RCC 7860 (cell line): ENCODE measurements at regions not wholly inside any gene's neighbourhood (a gene's known extent, or its start where the extent isn't known, plus 50 kb on each side); places are given as distances from the start of the nearest gene placed in this dataset.
"Not testable (repeated sequence)": the region's sequence is repeated elsewhere in the genome, so short reads cannot be mapped to it uniquely, and the experiment has no call there.

Experiments used
- DNase-seq: peaks from one replicate; pipeline ENCODE4 v3.0.0-alpha.2; 2015; ENCODE audit warnings: low spot score
- FAIRE-seq: peaks from 2 replicates; lab custom pipeline; 2012; peaks lifted over from hg19 to GRCh38; lab: Jason Lieb, UNC

DNA sequence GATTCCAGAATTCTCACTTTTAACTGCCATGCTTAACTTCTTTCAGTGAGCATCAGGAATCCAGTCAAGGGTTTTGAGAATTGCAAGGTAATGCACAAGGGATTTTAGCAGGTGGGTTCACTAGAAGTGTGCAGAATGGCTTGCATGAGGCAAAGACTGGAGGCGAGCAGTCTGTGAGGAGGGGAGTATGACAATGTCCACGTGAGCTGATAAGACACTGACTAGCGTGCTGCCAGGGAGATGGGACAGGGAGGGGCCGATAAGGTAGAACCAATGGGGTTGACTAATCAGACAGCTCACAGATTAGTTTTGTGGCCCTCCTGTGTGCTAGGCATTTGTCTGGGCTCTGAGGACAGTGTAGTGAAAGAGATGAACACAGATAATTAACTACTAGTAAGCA lies 102.0 kb upstream of the DAZL start:
- FAIRE-seq (no peak), DNase-seq (no peak)

DNA sequence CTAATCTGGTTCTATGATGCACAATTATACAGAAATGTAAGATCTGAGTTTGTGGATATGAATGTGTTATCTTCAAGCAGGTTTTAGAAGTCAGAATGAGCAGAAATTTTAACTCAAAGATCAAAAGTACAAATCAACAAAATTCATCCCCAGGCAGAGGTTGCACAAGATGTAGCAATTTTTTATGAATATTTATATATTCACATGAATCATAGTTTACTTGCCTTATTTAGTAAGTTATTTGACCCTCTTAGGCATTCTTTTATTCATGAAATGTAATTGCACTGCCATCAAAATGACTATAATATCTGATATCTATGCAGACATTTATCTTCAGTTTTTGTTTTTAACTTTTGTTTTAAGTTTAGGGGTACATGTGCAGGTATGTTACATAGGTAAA lies 103.1 kb upstream of the DAZL start:
- DNase-seq (no peak), FAIRE-seq (no peak)

DNA sequence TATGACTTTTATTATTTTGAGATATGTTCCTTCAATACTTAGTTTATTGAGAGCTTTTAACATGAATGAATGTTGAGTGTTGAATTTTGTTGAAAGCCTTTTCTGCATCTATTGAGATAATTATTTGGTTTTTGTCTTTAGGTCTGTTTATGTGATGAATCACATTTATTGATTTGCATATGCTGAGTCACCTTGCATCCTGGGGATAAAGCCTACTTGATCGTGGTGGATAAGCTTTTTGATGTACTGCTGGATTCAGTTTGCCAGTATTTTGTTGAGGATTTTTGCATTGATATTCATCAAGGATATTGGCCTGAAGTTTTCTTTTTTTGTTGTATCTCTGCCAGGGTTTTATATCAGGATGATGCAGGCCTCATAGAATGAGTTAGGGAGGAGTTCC lies 106.5 kb upstream of the DAZL start:
- not testable (repeated sequence) for FAIRE-seq, DNase-seq

DNA sequence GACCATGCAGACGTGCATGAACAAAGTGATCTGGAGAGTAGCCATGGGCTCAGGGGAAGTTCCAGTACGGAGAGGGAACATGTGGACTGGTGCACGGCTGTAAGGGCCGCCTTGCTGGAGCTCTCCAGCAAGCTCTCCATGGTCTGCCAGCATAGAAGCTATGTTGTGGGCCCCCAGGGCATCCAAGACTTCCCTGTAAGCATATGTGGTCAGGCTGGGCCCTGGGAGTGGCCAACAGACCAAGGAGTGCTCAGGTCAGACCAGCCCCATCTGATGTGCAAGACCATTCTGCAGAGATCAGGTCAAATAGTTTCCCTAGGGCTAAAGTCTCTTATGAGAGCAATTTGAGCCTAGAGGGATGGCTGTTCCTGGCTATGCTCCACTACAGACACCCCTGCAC lies 110.1 kb upstream of the DAZL start:
- DNase-seq = no peak
- no peak for FAIRE-seq

DNA sequence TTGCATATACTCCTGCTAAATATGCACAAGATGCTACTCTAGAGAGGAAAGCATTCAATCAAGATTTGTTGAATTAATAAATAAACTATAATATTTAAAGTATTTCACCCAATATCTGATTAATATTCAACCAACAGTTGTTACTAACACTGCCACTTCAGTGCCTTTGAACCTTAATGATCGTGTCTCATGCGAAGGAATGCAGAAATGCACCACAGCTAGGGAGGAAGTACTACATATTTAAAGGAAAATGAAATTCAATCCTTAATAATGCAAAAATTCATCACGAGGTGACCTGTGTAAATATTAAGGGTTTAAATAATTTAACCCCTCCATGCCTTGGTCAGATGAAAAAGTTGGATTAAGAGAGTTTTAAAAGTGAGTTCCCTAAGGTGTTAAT lies 114.2 kb upstream of the DAZL start:
- DNase-seq (no peak), FAIRE-seq (no peak)

DNA sequence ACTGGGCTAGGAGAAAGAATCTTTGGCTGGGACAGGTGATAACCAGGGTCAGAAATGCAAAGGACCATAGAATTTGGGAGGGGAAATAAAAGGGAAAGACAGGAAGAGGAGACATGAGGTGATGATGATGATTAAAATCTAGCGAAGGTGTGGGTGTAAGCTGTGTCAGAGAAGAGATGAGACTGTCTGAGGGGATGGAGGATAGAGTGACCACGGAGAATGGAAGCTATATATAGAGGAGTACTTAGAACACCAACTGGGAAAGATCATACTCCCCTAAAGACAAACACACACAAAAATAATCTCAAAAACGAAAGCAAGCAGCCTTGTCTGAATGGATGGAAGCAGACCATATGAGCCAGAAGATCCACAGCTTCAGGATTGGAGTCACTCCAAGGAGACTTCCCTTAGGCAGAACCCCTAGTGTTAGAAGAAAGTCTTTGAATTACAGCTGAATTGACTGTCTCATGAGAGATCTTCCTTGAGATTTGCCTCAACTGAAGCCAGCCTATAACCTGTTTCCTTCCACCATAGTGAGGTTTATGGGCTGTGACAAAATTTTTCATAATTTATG lies 115.2 kb upstream of the DAZL start:
- DNase-seq = no peak
- no peak for FAIRE-seq

DNA sequence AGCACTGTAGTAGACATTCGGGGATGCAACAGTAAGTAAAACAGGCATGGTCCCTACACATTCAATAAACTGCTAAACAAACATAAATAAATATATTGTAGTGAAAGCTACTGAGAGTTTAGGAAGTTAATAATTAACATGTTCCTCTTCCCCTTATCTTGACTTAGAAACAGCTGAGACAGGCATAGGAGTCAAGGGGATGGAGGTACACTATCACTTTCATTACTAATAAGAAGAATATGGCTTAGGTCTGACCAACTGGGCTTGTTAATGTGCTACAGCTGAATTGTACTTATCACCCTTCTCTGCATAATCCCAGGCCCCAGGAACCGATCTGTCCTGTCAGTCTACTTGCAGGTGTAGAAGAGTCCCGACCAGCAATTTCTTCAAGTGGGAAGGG lies 116.3 kb upstream of the DAZL start:
- no peak for DNase-seq
- no peak for FAIRE-seq

DNA sequence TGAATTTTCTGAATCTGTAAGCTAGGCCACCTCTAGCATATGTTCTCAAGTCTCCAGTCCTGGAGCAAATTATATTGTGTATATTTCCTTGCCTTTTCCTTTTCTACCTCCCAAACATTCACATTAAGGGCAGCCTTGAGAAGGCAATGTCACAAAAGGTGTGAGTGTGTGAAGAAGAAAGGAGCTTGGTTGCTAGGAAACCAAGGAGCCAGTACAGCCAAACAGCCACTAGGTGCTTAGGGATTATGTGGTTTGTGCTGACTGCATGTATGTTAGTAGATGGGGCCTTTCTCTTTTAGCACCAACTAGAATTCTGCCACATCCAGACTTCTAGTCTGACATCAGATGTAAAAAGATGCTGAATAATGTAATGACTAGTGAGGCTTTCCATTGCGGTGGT lies 118.8 kb upstream of the DAZL start:
- FAIRE-seq (no peak), DNase-seq (peak; percentile 17)

DNA sequence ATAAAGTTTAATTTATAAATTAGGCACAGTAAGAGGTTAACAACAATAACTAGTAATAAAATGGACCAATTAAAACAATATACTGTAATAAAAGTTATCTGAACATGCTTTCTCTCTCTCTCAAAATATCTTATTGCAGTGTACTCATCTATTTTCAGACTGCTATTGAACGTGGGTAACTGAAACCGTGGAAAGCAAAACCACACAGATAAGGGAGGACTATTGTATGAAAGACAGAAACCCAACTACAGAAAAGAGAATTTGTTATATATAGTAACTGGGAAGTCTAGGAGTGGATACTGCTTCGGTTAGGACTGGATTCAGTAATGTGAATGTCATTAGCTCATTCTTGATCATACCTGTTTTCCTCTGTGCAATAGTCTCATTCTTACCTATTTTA lies 119.3 kb upstream of the DAZL start:
- FAIRE-seq (no peak), DNase-seq (no peak)

DNA sequence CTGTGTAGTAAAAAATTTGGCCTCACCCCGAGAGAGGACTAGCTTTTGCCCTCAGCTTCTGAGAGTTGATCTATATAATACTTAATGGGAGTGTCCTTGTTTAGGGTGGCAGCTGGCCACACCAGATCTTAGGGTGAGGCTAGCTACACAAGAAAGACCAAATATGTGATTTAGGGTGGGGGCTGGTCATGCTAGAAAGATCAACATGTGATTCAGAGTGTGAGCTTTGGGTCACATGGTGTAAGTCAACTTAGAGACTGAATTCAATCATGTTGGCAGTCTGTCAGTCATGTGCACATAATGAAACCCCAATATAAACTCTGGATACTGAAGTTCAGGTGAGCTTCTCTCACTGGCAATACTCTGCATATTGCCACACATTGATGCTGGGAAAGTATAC lies 120.7 kb upstream of the DAZL start:
- DNase-seq (no peak), FAIRE-seq (no peak)

DNA sequence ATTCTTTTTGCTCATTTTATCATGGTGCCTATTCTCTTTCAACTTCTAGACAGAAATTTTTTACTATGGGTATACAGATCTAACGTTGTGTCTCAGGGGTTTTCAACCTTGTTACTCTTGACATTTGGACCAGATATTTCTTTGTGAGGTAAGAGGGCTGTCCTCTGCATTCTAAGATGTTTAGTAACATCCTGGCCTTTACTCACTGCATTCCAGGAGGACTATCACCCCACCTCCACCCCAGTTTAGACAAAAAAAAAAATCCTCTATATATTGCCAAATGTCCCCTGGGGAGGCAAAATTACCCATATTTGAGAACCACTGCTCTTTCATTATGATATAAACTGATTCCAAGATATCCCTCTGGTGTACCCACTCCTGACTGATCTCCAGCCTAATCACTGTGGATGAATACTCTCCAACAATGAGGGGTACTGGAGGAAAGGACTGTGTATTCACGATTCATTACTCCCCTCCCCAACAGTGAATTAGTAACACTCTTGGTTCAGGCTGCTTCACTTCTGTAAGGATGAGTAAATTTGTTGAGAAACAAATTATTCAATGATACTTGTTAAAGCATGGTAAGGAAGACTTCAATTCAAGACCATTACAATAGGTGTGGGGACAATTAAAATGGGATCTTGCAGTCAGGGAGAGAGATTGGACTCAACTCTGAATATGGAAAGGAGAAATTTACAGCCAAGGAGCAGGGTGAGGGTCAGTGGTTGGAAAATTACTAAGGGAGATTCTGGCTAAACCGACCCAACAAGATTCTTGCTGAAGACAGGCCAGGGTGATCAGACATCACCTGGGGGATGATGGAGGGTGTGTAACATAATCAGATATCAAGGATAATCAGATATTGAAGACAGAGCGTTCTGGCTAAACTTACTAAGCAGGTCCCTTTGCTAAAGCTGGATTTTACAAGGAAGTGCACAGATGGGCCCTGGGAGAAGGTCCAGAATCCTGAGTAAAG lies 123.8 kb upstream of the DAZL start:
- DNase-seq (peak; percentile 67), FAIRE-seq (no peak)

DNA sequence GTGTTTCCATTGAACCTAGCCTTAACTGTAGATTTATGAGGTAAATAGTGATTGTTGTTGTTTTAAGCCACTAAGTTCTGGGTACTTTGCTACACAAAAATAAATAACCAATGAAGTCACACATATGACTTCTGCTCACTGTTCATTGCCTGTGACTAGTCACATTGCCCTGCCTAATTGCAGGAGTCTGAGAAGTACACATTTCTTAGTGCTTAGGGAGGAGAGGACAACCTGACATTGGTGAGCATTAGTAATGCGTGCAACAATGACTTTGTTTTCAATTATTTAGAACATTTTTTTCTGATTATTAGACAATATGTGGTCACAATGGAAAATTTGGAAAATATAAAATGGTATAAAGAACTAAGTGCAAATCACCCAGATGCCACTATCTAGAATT lies 133.2 kb upstream of the DAZL start:
- FAIRE-seq (no peak), DNase-seq (no peak)

DNA sequence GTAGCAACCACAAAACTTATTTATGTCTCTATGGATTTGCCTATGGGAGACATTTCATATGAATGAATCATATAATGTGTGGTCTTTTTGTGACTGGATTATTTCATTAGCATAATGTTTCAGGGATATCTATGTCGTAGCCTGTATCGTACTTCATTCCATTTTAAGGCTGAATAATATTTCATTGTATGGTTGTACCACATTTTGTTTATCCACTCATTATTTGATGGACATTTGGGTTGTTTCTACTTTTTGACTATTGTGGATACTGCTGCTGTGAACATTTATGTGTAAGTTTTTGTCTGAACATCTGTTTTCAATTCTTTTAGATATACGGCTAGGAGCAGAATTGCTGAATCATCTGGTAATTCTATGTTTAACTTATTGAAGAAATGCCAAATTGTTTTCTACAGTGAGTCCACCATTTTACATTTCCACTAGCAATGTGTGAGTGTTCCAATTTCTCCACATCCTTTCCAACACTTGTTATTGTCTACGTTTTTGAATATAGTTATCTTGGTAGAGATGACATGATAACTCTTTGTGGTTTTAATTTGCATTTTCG lies 134.4 kb upstream of the DAZL start:
- DNase-seq = no peak
- no peak for FAIRE-seq

DNA sequence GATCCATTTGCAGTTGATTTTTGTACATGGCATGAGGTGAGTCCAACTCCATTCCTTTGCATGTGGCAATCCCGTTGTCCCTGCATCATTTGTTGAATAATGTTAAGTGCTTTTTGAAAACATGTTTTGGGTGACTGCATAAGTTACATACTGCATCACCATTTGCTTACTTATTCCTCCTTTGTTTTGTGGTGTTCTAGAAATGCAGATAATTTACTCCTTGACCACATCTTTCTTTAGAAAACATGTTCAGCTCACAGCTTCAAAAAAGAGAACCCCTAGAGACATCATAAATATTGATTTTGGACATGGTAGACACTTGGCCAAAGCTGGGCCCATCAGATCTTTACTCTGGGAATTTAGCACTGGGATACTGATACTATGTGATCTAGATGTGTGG lies 135.3 kb upstream of the DAZL start:
- DNase-seq (no peak), FAIRE-seq (no peak)

DNA sequence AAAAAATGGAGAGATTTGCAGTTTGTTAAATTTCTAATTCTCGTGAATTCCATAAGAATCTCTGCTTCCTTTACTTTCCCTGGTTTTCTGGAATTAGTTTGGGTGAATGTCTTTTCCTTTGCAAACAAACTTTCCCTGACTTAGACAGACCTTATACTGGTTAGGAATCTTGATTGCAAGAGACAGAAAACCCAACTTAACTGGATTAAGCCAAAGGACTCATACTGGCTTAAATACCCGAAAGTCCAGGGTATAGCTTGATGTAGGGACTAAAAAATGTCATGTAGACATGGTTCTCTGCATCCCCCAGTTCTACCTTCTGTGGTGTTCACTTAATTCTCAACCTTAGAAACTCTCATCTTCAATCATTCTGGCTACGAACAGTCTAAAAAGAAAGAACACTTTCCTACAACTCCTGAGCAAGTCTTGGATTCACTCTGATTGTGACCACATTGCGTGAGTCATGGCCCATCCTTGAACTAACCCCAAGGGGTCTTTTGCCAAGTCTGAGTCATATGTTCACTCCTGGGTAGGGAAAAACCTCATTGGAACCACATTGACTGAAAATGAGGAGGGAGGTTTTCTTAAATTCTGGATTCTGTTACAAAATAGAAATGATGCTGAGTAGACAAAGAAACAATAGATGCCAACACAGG lies 136.0 kb upstream of the DAZL start:
- peak; percentile 83 for DNase-seq
- FAIRE-seq = peak; percentile 96

DNA sequence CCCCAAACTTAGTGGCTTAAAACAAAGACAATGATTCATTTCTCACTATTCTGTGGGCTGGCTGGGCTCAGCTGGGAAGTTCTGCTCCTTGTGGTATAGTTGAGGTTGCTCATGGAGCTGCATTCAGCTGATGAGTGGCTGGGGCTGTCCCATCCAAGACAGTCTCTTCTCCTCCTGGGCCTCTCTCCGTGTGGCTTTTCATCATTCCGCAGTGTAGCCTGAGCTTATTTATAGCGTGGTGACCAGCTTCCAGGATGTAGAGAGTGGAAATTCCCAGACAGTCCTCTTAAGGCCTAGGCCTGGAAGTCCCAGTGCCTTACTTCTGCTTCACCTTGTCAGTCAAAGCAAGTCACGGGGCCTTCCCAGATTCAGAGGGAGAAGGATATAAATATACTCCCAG lies 136.7 kb upstream of the DAZL start:
- no peak for FAIRE-seq
- peak; percentile 91 for DNase-seq

DNA sequence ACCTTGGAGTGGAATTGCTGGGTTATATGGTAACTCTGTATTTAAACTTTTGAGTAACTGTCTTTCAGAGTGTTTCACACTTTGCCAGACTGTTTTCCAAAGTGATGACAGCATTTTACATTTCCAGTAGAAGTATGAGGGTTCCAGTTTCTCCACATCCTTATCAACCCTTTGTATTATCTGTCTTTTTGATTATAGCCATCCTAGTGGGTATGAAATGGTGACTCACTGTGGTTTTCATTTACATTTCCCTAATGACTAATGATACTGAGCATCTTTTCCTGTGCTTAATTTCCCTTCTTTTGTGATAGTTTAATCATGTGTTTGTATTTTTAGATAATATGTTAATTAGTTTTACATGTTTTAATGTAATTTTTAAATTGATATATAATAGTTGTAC lies 138.1 kb upstream of the DAZL start:
- DNase-seq = no peak
- FAIRE-seq = peak; percentile 38

DNA sequence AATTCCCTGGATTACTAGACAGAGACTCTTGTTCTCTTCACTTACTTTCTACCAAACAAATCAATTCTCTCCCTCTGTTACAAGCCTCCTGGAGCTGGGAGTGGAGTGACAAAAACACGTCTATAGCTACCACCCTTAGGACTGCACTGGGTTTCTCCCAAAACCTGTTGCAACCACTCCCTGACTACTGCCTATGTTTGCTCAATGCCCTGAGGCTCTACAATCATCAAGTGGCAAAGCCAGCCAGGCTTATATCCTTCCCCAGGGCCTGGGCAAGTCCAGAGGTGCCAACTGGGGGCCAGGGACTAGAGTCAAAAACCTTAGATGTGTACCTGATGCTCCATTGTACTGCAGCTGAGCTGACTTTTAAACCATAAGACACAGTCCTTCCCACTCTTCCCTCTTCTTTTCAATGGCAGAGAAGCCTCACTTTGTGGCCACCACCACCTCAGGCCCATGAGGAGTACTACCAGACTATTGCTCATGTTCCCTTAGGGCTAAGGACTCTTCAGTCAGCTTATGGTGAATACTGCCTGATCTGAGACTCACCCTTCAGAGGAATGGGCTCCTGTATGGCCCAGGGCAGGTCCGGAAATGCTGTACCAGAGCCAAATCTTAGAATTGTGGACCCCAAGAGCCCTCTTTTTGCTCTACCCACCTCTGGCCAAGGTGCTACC lies 125.4 kb upstream of the PLCL2 start:
- DNase-seq (no peak), FAIRE-seq (no peak)

DNA sequence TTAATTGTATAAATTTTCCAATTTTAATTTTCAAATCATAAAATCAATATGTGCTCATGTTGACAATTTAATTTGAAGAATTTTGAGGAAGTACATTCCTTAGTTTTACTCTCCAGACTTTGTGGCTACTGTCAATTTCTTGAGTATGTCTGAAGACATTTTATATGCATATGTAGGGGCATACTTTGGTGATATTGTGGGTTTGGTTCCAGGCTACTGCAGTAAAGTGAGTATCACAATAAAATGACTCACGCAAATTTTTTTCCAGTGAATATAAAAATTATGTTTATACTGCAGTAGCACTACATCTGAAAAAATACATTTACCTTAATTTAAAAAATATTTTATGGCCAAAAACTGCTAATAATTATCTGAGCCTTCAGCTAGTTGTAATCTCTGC lies 123.2 kb upstream of the PLCL2 start:
- no peak for FAIRE-seq
- DNase-seq = no peak

DNA sequence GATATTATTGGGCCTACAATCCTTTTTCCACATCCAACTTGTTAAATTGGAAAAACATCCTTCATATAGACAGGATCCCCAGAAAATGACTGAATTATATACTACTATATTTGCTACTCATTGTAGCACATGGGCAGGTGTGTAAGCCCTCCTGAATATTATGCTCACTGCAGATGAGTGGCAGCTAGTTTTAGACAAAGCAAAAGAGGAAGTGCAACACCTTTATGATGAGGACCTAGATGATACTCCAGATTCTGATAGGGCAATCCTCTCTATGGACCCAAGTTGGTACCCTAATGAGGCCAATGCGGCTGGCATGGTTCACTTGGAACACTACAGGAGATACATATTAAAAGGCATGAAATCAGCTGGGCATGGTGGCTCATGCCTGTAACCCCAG lies 119.1 kb upstream of the PLCL2 start:
- DNase-seq (no peak), FAIRE-seq (no peak)

DNA sequence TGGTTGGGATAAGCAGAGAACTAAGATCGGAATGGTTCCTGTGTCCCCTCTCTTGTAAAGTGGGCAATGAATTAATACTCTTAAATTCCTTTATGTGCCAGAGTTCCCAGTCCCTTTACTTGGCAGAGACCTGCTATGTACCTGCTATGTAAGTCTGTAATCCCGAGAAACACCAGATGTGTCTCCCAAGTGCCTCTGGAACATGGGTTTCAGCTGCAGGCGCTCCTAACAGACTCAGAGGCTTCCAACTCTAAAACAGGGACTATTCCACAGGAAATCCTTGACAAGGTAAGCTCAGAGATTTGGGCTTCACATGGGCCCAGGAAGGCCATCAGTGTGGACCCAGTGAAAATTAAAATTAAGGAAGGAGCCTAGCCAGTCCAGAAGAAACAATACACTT lies 117.7 kb upstream of the PLCL2 start:
- no peak for DNase-seq
- no peak for FAIRE-seq
